GM21717 (cell line): ENCODE measurements at regions not wholly inside any gene's neighbourhood (a gene's known extent, or its start where the extent isn't known, plus 50 kb on each side); places are given as distances from the start of the nearest gene placed in this dataset.
"Not testable (repeated sequence)": the region's sequence is repeated elsewhere in the genome, so short reads cannot be mapped to it uniquely, and the experiment has no call there.

Experiments used
- ATAC-seq: cut with Tn5 transposase; IDR thresholded peaks from one replicate; pipeline ENCODE4 v1.9.1; 2021; ENCODE audit warnings: mild to moderate bottlenecking, moderate library complexity; ENCODE audit not compliant: unreplicated experiment

DNA sequence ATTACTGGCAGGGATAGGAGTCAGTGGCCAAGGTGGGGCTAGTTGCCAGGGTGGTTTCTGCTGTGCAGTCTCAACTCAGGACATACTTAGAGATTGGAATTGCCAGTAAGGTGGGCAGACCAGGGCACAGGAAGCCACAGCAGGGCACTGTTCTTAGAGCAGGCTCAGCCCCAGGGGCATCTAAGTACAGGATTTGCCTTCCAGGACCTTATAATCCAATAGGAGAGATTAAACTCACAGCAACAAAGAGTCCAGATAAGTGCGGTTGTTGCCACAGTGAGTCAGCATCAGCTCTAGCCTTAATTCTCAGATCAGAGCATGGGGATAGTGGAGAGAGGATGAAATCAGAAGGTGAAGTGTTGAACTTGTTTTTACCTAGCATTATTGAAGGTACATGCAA lies 265.8 kb upstream of the TRPC7 start:
- no peak for ATAC-seq

DNA sequence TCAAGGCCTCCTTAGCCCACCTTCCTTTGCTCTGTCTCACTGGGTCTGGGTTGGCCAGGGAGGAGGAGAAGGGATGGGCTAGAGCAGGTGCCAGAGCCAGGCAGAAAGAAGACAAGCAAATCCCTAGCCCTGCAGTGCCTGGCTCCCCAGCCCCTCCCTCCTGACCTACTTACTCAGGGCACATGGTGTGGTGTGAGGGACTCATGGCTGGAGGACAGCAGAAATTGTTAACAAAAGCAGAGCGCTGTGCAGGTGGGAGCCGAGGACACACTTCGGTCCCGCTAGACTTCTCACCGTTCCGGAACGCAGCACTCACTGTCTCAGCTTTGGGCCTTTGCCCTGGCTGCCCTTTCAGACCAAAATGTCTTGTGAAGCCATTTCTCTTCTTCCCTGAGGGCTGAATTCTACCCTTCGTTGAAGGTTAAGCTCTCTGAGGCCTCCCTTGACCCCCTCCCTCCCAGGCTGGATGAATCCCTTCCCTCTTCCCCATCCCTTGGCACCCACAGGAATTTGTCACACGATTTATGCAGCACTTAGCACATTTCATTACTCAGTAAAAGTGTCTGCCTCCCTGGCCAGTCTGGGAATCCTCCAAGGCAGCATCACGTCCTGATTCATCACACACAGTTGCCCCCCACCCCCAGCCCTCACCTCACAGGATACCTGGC lies 263.9 kb upstream of the TRPC7 start:
- no peak for ATAC-seq

DNA sequence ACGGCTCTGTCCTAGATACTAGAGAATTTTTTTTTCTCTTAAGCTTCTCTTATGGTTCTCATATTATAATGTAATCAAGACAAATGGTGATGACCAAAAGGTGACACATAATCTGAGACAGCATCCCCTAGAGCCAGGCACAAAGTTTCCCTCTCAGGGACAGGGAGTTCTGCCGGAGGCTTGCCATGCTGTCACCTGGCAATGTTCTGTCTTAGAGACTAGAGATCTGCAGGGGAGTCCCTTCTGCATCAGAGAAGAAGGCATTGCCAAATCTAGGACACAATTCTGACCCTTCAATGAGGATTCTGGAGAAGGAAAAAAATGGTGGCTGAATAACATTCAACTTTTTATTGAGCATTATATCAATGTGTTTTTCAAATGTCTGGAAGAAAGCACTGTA lies 261.2 kb upstream of the TRPC7 start:
- ATAC-seq, result no peak

DNA sequence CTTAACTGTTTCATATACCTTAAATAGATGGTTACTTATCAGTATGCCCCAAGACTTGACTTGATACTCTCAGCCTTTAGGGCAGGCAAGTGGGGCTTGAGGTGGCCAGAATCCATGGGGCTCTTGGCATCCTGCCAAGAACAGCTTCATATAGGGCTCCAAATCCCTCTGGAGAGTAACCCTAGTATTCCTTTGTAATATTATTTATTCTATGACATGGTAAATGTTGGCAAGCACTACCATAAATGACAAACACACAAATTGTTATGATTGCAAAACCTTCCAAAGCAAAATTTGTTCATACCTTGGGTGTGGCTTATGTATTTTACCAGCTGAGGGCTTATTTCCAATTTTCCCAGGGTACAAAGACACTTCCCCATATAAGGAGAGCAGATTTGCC lies 257.4 kb upstream of the TRPC7 start:
- no peak for ATAC-seq

DNA sequence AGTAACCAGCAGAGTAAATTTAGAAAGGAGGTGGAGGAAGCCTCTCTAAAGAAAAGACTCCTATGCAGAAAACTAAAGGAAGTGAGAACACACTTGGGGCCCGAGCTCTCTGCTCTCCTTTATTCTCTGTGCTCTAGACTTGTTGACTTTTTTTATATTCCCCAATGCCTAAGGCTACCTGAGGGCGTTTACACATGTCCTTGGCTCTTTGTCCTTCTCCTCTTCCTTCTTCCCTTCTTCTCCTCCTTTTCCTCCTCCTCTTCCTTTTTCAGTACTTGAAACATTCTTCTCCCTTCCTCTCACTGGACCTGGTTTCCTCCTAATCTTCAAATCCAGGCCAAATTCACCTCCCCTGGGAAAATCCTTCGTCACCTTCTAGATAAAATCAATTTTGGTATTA lies 256.4 kb upstream of the TRPC7 start:
- ATAC-seq, result no peak

DNA sequence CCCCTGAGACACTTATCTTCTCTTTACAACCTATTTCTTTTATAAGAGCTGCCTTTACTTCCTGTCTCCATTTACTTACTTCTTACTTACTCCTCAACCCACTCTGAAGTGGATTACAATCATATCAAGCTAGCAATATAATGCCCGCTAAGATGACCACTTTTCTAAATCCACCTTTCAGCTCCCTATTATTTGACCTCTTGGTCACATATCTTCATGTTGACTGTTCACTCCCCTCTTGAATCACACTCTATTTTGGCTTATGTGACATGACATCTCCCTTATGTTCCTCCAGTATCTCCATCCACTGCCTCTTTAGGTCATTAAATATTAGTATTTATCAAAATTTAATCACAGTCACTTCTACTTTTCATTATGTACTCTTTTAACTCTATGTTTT lies 255.3 kb upstream of the TRPC7 start:
- no peak for ATAC-seq

DNA sequence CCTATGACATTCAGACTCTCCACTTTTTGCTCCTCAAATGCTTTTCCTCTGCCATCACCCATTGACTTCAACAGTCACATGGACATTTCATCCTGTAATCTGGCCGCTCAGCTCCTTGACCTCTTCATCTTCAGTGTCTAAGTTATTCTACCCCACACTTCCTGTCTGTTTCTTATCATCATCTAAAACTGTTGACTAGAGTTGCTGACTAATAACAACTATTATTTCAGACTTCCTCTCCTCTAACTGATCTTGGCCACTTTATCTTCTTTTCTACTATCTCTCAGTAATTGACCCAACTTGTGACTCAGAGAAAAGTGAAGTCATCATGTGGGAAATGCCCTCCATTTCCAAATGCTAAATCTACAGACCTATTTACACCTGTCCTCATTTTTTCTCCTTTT lies 254.7 kb upstream of the TRPC7 start:
- ATAC-seq, result no peak

DNA sequence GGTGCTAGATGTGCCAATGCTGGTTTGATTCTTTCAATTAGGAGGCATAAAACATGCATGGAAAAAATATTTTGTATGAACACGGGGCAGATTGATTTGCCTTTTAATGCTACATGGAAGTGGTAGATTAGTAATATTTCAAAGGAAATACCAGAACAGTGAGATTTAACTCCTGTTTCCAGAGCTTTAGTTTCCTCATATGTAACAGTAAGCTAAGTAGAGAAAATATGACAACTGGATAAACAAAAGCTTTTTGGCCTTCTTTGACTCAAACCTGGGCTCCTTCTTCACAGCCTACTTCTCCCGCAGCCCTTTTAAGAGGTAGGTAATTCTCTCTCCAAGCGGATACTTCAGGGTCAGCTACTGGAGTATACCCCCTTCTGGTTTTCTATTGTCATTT lies 254.2 kb upstream of the TRPC7 start:
- ATAC-seq, result no peak

DNA sequence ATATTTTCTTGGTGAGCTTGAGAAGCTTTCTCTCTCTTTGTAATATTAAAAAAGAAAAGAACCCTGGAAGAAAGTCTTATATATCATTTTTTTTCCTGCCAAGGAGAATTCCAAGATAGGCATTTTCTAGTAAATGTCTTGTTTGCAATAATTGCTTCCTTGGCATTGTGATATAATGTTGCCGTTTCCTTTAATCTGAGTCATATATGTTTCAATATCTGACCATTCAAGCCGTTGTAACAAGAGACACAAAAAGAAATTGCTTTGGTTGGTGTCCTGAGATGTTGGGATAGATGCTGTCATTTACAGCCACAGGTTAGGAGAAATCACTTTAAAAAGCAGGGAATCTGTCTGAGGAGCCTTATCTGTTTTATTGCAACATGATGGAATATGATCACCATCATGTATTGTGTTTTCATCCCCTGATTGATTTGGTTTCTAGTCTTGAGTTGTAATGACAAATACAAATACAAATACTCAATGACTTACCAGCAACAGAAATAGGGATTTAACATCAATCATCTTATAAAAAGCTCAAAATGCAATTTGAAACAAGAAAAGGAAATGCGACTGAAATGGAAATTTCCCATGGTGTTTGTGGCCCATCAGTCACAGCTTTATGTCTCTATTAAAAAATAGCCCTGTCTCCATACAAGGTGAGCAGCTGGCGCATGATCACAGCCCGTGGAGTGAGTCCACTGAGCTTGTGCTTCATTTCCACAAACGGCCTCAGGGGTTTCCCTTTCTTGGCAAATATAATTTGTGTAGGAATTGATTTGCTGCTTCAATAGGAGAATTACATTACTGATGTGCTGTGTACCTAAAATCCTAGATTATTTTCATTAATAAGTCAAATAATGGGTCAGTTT lies 250.1 kb upstream of the TRPC7 start:
- ATAC-seq, result no peak

DNA sequence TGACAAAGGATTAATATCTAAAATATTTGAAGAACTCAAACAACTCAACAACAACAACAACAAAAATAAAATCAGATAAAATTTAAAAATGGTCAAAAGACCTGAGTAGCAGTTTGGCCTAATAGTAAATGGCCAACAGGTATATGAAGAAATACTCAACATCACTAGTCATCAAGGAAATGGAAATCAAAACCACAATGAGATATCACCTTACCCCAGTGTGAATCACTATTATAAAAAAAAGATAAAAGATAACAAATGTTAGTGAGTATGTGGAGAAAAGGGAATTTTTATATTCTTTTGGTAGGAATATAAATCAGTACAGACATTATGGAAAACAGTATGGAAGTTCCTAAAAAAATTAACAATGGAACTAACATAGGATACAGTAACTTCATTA lies 247.9 kb upstream of the TRPC7 start:
- no peak for ATAC-seq

DNA sequence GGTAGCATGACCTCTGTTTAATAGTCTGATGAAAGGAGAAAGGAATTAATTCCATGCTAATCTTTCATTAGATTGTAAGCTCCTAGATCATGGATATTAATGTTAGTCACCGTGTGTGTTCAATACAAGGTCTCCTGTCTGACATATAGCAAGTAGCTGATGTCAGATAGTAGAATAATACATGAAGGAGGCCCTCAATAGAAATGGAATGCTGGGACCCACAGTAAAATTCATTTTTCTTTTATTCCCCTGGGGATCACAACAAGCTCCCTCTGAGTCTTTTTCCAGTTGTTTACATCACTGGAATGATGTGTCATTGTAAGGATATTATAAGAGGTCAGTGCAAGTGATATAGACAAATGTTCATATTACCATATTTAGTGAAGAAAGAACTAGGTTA lies 240.3 kb upstream of the TRPC7 start:
- ATAC-seq, result no peak

DNA sequence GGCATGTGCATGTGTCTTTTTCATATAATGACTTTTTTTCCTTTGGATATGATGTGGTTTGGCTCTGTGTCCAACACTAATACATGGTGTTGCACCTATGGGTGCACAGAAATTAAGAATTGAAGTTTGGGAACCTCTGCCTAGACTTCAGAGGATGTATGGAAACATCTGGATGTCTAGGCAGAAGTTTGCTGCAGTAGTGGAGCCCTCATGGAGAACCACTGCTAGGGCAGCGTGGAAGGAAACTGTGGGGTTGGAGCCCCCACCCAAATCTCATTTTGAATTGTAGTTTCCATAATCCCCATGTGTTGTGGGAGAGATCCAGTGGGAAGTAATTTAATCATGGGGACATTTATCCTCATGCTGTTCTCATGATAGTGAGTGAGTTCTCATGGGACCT lies 235.0 kb upstream of the TRPC7 start:
- no peak for ATAC-seq

DNA sequence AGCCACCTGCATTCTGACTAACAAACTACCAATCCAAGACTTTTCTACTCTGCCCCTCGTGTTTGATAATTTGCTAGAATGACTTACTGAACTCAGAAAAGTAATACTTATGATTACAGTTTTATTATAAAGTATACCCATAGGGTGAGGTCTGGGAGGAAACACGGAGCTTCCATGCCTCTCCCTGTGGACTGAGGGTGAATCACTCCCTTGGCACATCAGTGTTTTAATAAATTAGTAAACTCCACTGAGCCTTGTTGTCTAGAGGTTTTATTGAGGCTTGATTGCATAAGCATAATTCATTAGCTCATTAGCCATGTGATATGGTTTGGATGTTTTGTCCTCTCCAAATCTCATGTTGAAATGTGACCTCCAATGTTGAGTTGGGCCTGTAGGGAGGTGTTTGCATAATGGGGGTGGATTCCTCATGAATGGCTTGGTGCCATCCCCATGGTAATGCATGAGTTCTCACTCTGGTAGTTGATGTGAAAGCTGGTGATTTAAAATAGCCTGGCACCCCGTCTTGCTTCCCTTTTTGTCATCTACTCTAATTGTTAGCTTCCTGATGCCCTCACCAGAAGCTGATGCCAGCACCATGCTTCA lies 233.6 kb upstream of the TRPC7 start:
- ATAC-seq, result no peak

DNA sequence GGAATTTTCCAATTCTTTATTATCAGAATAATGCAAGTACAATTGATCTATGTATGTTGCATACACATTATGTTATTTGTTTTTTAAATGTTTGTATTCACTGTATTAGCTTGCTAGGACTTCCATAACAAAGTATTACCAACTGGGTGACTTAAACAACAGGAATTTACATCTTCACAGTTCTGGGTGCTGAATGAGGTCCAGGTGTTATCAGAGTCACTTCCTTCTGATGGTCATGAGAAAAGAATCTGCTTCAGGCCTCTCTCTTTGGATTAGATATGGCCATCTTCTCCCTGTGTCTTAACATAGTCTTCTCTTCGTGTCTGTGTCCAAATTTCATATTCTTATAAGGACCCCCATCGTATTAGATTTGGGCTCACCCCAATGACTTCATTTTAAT lies 229.1 kb upstream of the TRPC7 start:
- ATAC-seq, result no peak

DNA sequence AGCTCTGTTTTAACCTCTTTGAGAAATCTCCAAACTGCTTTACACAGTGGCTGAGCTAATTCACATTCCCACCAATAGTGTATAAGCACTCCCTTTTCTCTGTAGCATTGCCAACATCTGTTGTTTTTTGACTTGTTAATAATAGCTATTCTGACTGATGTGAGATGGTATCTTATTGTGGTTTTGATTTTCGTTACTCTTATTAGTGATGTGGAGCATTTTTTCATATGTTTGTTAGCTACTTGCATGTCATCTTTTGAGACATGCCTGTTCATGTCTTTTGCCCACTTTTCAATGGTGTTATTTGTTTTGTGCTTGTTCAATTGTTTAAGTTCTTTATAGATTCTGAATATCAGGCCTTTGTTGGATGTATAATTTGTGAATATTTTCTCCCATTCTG lies 225.2 kb upstream of the TRPC7 start:
- no peak for ATAC-seq

DNA sequence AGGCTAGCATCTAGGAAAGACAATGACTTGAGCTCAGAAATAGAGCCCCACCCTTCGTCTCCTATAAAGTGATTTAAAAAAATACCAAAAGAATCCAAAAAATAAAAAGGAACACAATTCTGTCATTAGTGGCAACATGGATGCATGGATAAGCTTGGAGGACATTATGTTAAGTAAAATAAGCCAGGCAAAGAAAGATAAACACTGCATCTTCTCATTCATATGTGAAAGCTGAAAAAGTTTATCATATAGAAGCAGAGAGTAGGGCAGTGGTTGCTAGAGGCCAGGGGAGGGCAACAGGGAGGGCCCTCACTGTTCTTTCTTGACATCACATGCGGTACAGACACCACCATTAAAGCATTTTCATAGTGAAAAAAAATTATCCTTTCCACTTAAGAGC lies 220.9 kb upstream of the TRPC7 start:
- ATAC-seq, result no peak

DNA sequence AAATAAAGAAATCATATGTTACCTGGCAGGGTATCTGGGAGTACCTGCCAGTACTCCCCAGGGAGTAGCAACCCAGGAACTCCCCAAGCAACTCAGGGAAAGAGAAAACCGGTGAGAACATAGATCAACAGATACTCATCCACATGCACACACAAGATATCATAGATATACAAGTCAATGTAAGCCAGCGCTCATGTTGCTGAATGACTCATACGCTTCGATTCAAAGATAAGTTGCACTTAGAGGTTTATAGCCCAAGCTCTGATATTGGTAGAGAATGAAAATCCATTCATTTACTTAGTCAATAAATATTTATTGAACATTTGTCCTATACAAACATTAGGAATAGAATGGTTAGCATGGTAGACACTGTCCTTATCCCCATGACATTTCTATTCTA lies 219.1 kb upstream of the TRPC7 start:
- ATAC-seq, result no peak

DNA sequence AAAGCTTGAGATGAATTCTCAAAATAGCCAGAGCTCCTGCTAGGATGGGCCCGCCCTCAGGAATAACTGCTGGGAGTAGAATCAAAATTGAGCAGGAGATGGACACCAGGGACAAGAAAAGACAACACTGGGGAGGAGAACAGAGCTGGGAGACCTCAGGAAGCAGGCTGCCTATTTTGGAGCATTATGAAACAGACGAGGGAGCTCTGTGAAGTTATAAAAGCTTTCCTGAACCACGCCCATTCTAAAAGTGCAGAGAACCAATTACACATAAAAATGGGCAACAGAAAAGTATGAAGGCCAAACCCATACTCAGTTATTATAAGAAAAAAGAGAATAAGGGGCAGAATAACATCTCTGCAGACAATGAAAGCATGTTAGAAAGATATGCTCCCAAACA lies 213.9 kb upstream of the TRPC7 start:
- no peak for ATAC-seq

DNA sequence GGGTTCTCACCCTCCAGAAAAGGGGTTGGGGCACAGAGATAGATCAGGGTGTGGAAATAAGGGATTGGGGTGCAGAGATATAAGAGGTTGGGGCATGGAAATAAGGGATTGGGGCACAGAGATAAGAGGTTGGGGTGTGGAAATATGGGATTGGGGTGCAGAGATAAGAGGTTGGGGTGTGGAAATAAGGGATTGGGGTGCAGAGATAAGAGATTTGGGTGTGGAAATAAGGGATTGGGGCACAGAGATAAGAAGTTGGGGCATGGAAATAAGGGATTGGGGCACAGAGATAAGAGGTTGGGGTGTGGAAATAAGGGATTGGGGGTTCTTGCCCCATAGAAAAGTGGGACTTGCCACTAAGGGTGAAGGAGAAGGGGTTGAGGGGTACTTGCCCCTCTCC lies 204.5 kb upstream of the TRPC7 start:
- not testable (repeated sequence) for ATAC-seq

DNA sequence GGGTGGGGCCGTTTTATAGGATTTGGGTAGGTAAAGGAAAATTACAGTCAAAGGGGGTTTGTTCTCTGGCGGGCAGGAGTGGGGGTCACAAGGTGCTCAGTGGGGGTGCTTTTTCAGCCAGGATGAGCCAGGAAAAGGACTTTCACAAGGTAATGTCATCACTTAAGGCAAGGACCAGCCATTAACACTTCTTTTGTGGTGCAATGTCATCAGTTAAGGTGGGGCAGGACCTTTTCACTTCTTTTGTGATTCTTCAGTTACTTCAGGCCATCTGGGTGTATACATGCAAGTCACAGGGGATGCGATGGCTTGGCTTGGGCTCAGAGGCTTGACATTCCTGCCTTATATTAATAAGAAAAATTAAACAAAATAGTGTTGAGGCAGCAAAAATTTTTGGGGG lies 200.1 kb upstream of the TRPC7 start:
- not testable (repeated sequence) for ATAC-seq

DNA sequence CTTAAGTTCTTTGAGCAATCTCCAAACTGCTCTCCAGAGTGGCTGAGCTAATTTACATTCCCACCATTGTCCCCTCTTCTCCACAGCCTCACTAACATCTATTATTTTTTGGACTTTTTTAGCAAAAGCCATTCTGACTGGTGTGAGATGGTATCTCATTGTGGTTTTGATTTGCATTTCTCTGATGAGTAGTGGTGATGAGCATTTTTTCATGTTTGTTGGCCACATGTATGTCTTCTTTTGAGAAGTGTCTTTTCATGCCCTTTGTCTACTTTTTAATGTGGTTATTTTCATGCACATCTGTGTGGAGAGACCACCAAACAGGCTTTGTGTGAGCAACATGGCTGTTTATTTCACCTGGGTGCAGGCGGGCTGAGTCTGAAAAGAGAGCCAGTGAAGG lies 199.7 kb upstream of the TRPC7 start:
- not testable (repeated sequence) for ATAC-seq

DNA sequence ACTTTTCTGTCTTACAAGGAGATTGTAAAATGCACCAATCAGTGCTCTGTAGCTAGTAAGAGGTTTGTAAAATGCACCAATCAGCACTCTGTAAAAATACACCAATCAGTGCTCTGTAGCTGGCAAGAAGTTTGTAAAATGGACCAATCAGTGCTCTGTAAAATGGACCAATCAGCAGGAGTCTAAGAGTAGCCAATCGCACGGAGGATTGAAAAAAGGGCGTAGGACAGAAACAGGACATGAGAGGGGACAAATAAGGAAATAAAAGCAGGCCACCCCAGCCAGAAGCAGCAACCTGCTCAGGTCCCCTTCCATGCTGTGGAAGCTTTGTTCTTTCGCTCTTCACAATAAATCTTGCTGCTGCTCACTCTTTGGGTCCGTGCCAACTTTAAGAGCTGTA lies 199.1 kb upstream of the TRPC7 start:
- not testable (repeated sequence) for ATAC-seq
